HepG2 (cell line): ENCODE measurements at regions not wholly inside any gene's neighbourhood (a gene's known extent, or its start where the extent isn't known, plus 50 kb on each side); places are given as distances from the start of the nearest gene placed in this dataset.

Experiments used
- ATAC-seq: fragments of 200-7000 bp; cut with Tn5 transposase; 3 replicates; pipeline ENCODE4 v1.9.1; 2020; ENCODE audit warnings: mild to moderate bottlenecking, moderate library complexity
- BruUV-seq: library from RNA; stranded (reverse); fragments of 400-500 nt; replicated peaks from 2 replicates; lab custom pipeline; 2021; lab: Mats Ljungman, UMichigan
- CTCF ChIA-PET: fragments of 300-600 bp; formaldehyde crosslinking; extraction: SDS; loops from one replicate; lab custom pipeline; 2021; ENCODE audit warnings: low total read pairs, inconsistent platforms, low intra/inter-chr PET ratio; lab: Yijun Ruan, JAX
- POLR2A ChIA-PET: fragments of 350-600 bp; sonication (Branson Sonifier 250); formaldehyde crosslinking; loops from one replicate; lab custom pipeline; 2020; ENCODE audit warnings: antibody characterized with exemption, inconsistent platforms; lab: Yijun Ruan, JAX
- DNase-seq: peaks from one replicate; pipeline ENCODE4 v3.0.0-alpha.2; 2015; ENCODE audit warnings: low spot score
- FAIRE-seq: peaks from 3 replicates; lab custom pipeline; 2011; peaks lifted over from hg19 to GRCh38; lab: Jason Lieb, UNC
- H2AFZ ChIP-seq: one replicate; pipeline ENCODE4 v1.6.1; 2011; ENCODE audit warnings: low read length, inconsistent platforms
- H3K27ac ChIP-seq: fragments of 300-600 bp; 3 replicates; pipeline ENCODE4 v1.8.0; 2011; ENCODE audit warnings: mixed run types, mild to moderate bottlenecking, mixed read lengths, low read length, inconsistent platforms; ENCODE audit not compliant: insufficient read depth; ENCODE audit errors: extremely low read length
- H3K27me3 ChIP-seq, 2 experiments: fragments of 200-600 bp in 1 of 2; 2 replicates in 1 of 2; 3 replicates in 1 of 2; pipeline versions ENCODE4 v1.6.0 to v1.8.0; 2011; ENCODE audit warnings: low read length in 2 of 2, mild to moderate bottlenecking in 2 of 2, moderate library complexity in 2 of 2, inconsistent platforms in 1 of 2; ENCODE audit not compliant: insufficient read depth in 2 of 2, control insufficient read depth in 1 of 2
- H3K36me3 ChIP-seq, 2 experiments: fragments of 200-600 bp in 1 of 2; replicated peaks in 1 of 2; 2 replicates in 1 of 2; 3 replicates in 1 of 2; pipeline versions ENCODE4 v1.5.1 to v1.8.0; 2011; ENCODE audit warnings: low read length in 2 of 2, inconsistent platforms in 1 of 2; ENCODE audit not compliant: insufficient read depth in 2 of 2, control insufficient read depth in 1 of 2
- H3K4me1 ChIP-seq: 2 replicates; pipeline ENCODE4 v1.5.1; 2012; ENCODE audit warnings: low read length, inconsistent platforms; ENCODE audit not compliant: insufficient read depth
- H3K4me2 ChIP-seq: 2 replicates; pipeline ENCODE4 v1.6.0; 2011; ENCODE audit warnings: low read depth, low read length, inconsistent platforms
- H3K4me3 ChIP-seq, 3 experiments: fragments of 200-600 bp in 1 of 3; sonication (generic), shearing (Covaris generic) in 1 of 3; replicated peaks in 1 of 3; 2 replicates each; pipeline ENCODE4 v1.5.1; 2011 to 2016; ENCODE audit warnings: low read length in 3 of 3, inconsistent platforms in 2 of 3, low read depth in 2 of 3, mild to moderate bottlenecking in 2 of 3, control low read depth in 1 of 3, mixed read lengths in 1 of 3; ENCODE audit not compliant: insufficient read depth in 1 of 3
- H3K79me2 ChIP-seq: one replicate; pipeline ENCODE4 v1.6.1; 2011; ENCODE audit warnings: low read length, inconsistent platforms; ENCODE audit not compliant: insufficient read depth
- H3K9ac ChIP-seq: 2 replicates; pipeline ENCODE4 v1.6.0; 2011; ENCODE audit warnings: mild to moderate bottlenecking, low read depth, low read length, inconsistent platforms; ENCODE audit not compliant: insufficient read depth
- H3K9me3 ChIP-seq: 2 replicates; pipeline ENCODE4 v1.5.1; 2012; ENCODE audit warnings: mild to moderate bottlenecking, low read length
- H4K20me1 ChIP-seq: 2 replicates; pipeline ENCODE4 v1.6.0; 2011; ENCODE audit warnings: inconsistent platforms, mild to moderate bottlenecking, low read length, moderate library complexity; ENCODE audit not compliant: insufficient read depth
- BCL6 ChIP-seq: IDR thresholded peaks from 2 replicates; pipeline ENCODE4 v1.6.1; 2016; ENCODE audit warnings: missing genetic modification reagents, missing compliant biosample characterization
- FUBP1 ChIP-seq: sonication (generic); formaldehyde crosslinking; IDR thresholded peaks from 2 replicates; pipeline ENCODE4 v1.5.1; 2020; ENCODE audit warnings: missing genetic modification reagents, mild to moderate bottlenecking, borderline replicate concordance
- NCOA2 ChIP-seq: sonication (generic); formaldehyde crosslinking; IDR thresholded peaks from 2 replicates; pipeline ENCODE4 v1.8.0; 2022; ENCODE audit warnings: inconsistent platforms
- PTBP1 ChIP-seq: fragments of 200-400 bp; formaldehyde crosslinking; IDR thresholded peaks from 2 replicates; pipeline ENCODE4 v1.6.1; 2018; ENCODE audit warnings: low read length, low read depth; ENCODE audit not compliant: poor library complexity, severe bottlenecking
- REL ChIP-seq: sonication (generic); formaldehyde crosslinking; conservative IDR thresholded peaks from 2 replicates; pipeline ENCODE4 v1.8.0; 2022; ENCODE audit warnings: mild to moderate bottlenecking, missing genetic modification reagents, moderate library complexity
- THYN1 ChIP-seq: sonication (generic); formaldehyde crosslinking; IDR thresholded peaks from 2 replicates; pipeline ENCODE4 v1.8.1; 2023; ENCODE audit warnings: low read depth, mild to moderate bottlenecking, moderate library complexity, missing genetic modification reagents, borderline replicate concordance
- ZBTB20 ChIP-seq: sonication (generic); formaldehyde crosslinking; IDR thresholded peaks from 2 replicates; pipeline ENCODE4 v1.8.1; 2023; ENCODE audit warnings: missing genetic modification reagents, low read depth, mild to moderate bottlenecking, borderline replicate concordance
- ZMYM3 ChIP-seq: sonication (generic); formaldehyde crosslinking; IDR thresholded peaks from 2 replicates; pipeline ENCODE4 v1.5.1; 2020; ENCODE audit warnings: mild to moderate bottlenecking, missing genetic modification reagents
- ZNF18 ChIP-seq: sonication (generic); formaldehyde crosslinking; IDR thresholded peaks from 2 replicates; pipeline ENCODE4 v1.8.0; 2022; ENCODE audit warnings: mild to moderate bottlenecking, missing genetic modification reagents; ENCODE audit not compliant: insufficient replicate concordance
- ZNF205 ChIP-seq: IDR thresholded peaks from 2 replicates; pipeline ENCODE4 v1.6.1; 2018; ENCODE audit warnings: missing biosample characterization, missing genetic modification reagents
- ZNF335 ChIP-seq: sonication (generic); formaldehyde crosslinking; IDR thresholded peaks from 2 replicates; pipeline ENCODE4 v1.4.0; 2020; ENCODE audit warnings: missing genetic modification reagents
- ZNF337 ChIP-seq: sonication (generic); formaldehyde crosslinking; IDR thresholded peaks from 2 replicates; pipeline ENCODE4 v1.5.1; 2020; ENCODE audit warnings: missing genetic modification reagents, low read depth, mild to moderate bottlenecking, borderline replicate concordance
- ZNF354B ChIP-seq: sonication (generic); formaldehyde crosslinking; IDR thresholded peaks from 2 replicates; pipeline ENCODE4 v1.8.0; 2022; ENCODE audit warnings: mild to moderate bottlenecking, missing genetic modification reagents
- ZNF513 ChIP-seq: sonication (generic); formaldehyde crosslinking; conservative IDR thresholded peaks from 2 replicates; pipeline ENCODE4 v1.5.0; 2020; ENCODE audit warnings: missing genetic modification reagents
- ZNF768 ChIP-seq: sonication (generic); formaldehyde crosslinking; IDR thresholded peaks from 2 replicates; pipeline ENCODE4 v1.4.0; 2020; ENCODE audit warnings: missing genetic modification reagents
- ZNF777 ChIP-seq: sonication (generic); formaldehyde crosslinking; IDR thresholded peaks from 2 replicates; pipeline ENCODE4 v1.4.0; 2020; ENCODE audit warnings: missing genetic modification reagents
- ZSCAN25 ChIP-seq: sonication (generic); formaldehyde crosslinking; IDR thresholded peaks from 2 replicates; pipeline ENCODE4 v1.8.0; 2022; ENCODE audit warnings: mild to moderate bottlenecking, missing genetic modification reagents
- WGBS: methylation state at CpG from one replicate; pipeline ENCODE4 v1.1.6; 2017; ENCODE audit warnings: low lambda C conversion rate; 5-methylcytosine and 5-hydroxymethylcytosine counted together
- in situ Hi-C: cut with HindIII; loops from 2 replicates; pipeline ENCODE4 v1.10.0; 2017; ENCODE audit warnings: low pct_unique_long_range_greater_than_20kb; ENCODE audit not compliant: extremely low pct_ligation_motif_present
- intact Hi-C: fragments of 100-400 bp; cut with micrococcal nuclease; formaldehyde crosslinking; loops from one replicate; pipeline ENCODE4 v1.10.0; 2022; ENCODE audit not compliant: unreplicated experiment

- TF ChIP-seq FUBP1: no peak
- TF ChIP-seq ZNF205 (CRISPR knock-in tag): no peak
Observed at GRCh38 chr9:129284607-129285291, 106.7 kb upstream of the IER5L start (continued).

GRCh38 chr9:129283705-129284606 is 105.9 kb upstream of the IER5L start:
- in situ Hi-C loops: no loop called here
- no peak for TF ChIP-seq ZNF354B (CRISPR knock-in tag)
- no peak for TF ChIP-seq ZBTB20 (CRISPR knock-in tag)
- no peak for TF ChIP-seq ZNF777 (CRISPR knock-in tag)
- no peak for TF ChIP-seq BCL6
- no peak for TF ChIP-seq ZSCAN25 (CRISPR knock-in tag)
- peak; percentile 99 for TF ChIP-seq ZNF768 (CRISPR knock-in tag)
- TF ChIP-seq ZNF513 (CRISPR knock-in tag): no peak
- no peak for TF ChIP-seq NCOA2 (CRISPR knock-in tag)
- TF ChIP-seq THYN1: no peak
- TF ChIP-seq ZMYM3: peak; percentile 86
- TF ChIP-seq PTBP1: no peak
- TF ChIP-seq ZNF18 (CRISPR knock-in tag): no peak
- TF ChIP-seq ZNF335 (CRISPR knock-in tag): no peak
- TF ChIP-seq ZNF337 (CRISPR knock-in tag): no peak
- TF ChIP-seq REL (CRISPR knock-in tag): no peak

More at GRCh38 chr9:129283705-129284606, 105.9 kb upstream of the IER5L start:
- H3K79me2 ChIP-seq: no peaks in the 10 kb centered on the region
- BruUV-seq: no TSS peak
- H3K27me3 ChIP-seq: peaks cover 0 to 32% of the 10 kb centered on the region in 2 experiments
- POLR2A ChIA-PET: interaction anchor here (0.5 kb wide), 1 partner anchor 213 kb away, joined by 4 read pairs; no protein-coding TSS in a partner anchor
- H3K9ac ChIP-seq: no peak overlapping the region
- WGBS: 77% methylated on average over 14 of the region's 28 CpGs
- intact Hi-C loops: no loop called here
- H3K4me1 ChIP-seq: peaks cover 23% of the 10 kb centered on the region
- CTCF ChIA-PET: no interaction called here
- ATAC-seq (no peak), FAIRE-seq (no peak), DNase-seq (no peak)
- no peak overlapping the region for H3K27ac ChIP-seq
- no peaks in the 10 kb centered on the region for H3K9me3 ChIP-seq
- H3K4me2 ChIP-seq: no peak overlapping the region
- no peak overlapping the region for H3K4me3 ChIP-seq
- no peaks in the 10 kb centered on the region for H3K36me3 ChIP-seq
- H4K20me1 ChIP-seq: no peaks in the 10 kb centered on the region
- no peak overlapping the region for H2AFZ ChIP-seq
